ENCODE measurements at regions not wholly inside any gene's neighbourhood (a gene's known extent, or its start where the extent isn't known, plus 50 kb on each side); places are given as distances from the start of the nearest gene placed in this dataset.

DNA sequence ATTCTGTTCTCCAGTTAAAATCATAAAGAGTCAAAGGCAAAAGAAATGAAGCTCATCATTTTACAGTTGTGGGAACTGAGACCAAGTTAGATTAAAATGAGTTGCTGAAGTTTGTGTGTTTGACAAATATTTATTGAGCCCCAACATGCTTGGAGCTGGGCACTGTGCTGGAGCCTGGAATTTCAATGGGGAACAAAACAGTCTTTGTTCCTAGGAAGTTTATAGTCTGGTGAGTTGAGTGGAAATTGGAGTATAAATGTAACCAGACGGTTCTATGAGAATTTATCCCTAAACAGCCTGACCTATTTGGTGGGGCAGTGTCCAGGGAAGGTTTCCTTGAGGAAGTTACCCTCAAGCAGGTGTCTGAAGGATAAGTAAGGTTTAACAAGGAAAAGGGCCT lies 294.4 kb downstream of the PRDM2 start:
- Mint-ChIP-seq H3K9me3 (peaks cover 15% of the 10 kb centered on the region), H3K27ac (ENCODE audit: low read depth) (no peak overlapping the region), H3K4me3 (no peak overlapping the region), H3K27me3 (peaks cover 72% of the 10 kb centered on the region), H3K36me3 (ENCODE audit: insufficient read depth) (peaks cover 2% of the 10 kb centered on the region), H3K4me1 (no peaks in the 10 kb centered on the region)
- ATAC-seq (replicated peaks; ENCODE audit: extremely low read depth, poor library complexity, severe bottlenecking) (no peak), DNase-seq (ENCODE audit: low spot score in 2 of 2) (no peak)

DNA sequence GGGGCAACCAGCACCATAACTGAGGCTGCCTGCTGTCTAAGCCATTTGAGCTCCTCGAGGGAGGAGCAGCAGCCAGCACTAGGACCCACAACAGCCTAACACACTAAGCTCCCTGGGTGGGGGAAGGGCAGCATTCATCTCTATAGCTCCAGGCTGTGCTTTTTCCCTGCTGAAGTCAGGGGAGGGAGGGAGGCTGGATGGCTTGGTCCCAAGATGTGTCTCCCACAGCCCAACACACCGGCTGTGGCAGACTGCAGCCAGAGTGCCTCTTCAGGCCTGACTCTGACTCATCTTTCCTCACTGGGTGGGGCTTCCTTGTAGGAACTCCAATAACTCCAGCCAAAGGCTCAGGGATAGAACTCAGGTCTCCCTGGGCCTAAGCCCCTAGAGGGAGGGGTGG lies 296.3 kb downstream of the PRDM2 start:
- Mint-ChIP-seq H3K4me3 (no peak overlapping the region), H3K9me3 (peaks cover 24% of the 10 kb centered on the region), H3K27me3 (peaks cover 53% of the 10 kb centered on the region), H3K36me3 (ENCODE audit: insufficient read depth) (peaks cover 2% of the 10 kb centered on the region), H3K4me1 (no peaks in the 10 kb centered on the region), H3K27ac (ENCODE audit: low read depth) (no peak overlapping the region)
- DNase-seq (ENCODE audit: low spot score in 2 of 2) (no peak), ATAC-seq (replicated peaks; ENCODE audit: extremely low read depth, poor library complexity, severe bottlenecking) (no peak)

DNA sequence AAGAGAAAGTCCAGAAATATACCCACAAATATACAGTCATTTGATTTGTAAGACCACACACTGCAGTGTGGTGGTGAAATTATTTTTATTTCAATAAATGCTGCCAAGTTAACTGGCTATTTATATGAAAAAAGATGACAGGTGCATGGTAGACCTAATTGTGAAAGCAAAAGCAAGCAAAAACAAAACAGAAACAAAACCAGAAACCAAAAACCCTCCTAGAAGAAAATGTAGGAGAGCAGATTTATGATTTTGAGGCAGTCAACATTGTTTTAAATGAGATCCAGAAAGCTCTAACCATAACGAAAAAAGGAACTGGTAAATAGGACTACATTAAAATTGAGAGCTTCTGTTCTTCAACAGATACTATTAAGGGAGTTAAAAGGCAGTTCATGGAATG lies 303.6 kb downstream of the PRDM2 start:
- DNase-seq (ENCODE audit: low spot score in 2 of 2), result no peak
- peaks cover 10% of the 10 kb centered on the region for H3K27me3 Mint-ChIP-seq

DNA sequence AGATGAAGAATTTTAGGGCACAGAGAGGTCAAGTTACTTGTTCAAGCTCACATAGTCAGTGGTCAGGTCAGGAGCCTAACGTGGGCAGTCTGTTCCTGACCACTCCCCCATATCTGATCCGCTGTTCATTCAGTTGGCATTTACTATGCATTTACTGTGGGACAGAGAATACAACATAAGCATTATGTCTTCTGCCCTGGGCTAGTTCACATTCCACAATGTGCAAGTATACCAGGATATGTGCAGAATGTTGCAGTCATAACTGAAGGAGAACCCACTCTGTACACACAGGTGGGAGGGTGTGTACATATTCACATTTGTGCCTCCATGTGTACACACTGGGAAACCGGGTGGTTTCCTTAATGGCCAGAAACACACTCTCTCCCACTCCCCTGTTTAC lies 309.6 kb downstream of the PRDM2 start:
- Mint-ChIP-seq H3K27me3 (peaks cover 18% of the 10 kb centered on the region), H3K27ac (ENCODE audit: low read depth) (no peak overlapping the region), H3K9me3 (no peaks in the 10 kb centered on the region), H3K4me3 (no peak overlapping the region), H3K4me1 (no peaks in the 10 kb centered on the region), H3K36me3 (ENCODE audit: insufficient read depth) (peaks cover 2% of the 10 kb centered on the region)
- DNase-seq (ENCODE audit: low spot score in 2 of 2) (no peak), ATAC-seq (replicated peaks; ENCODE audit: extremely low read depth, poor library complexity, severe bottlenecking) (no peak)

More for the DNA sequence above, 303.6 kb downstream of the PRDM2 start:
- no peak overlapping the region for H3K4me3 Mint-ChIP-seq
- no peak overlapping the region for H3K27ac Mint-ChIP-seq (ENCODE audit: low read depth)
- H3K4me1 Mint-ChIP-seq, result no peaks in the 10 kb centered on the region
- ATAC-seq (replicated peaks; ENCODE audit: extremely low read depth, poor library complexity, severe bottlenecking), result no peak
- peaks cover 2% of the 10 kb centered on the region for H3K36me3 Mint-ChIP-seq (ENCODE audit: insufficient read depth)
- peaks cover 11% of the 10 kb centered on the region for H3K9me3 Mint-ChIP-seq

DNA sequence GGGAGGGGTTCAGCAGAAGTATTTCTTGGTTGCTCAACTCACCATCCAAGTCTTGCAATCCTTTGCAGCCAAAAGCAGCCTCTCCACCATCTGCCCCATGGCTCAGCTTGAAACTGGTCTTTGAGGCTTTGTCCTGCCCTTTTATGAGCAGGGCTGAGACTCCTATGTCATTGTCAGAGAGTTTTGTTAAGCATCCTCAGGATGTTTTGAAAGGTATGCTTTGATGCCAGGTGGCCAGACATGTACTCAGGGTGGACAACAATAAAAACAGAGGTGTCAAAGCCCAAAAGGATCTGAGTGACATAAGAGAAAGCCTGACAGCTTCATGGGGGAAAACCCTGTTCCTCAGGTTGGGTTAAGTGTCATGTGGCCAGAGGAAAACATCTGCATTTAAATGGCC lies 310.5 kb downstream of the PRDM2 start:
- H3K36me3 Mint-ChIP-seq (ENCODE audit: insufficient read depth), result peaks cover 2% of the 10 kb centered on the region
- no peak for DNase-seq (ENCODE audit: low spot score in 2 of 2)
- no peaks in the 10 kb centered on the region for H3K9me3 Mint-ChIP-seq
- no peaks in the 10 kb centered on the region for H3K4me1 Mint-ChIP-seq
- H3K27ac Mint-ChIP-seq (ENCODE audit: low read depth), result no peak overlapping the region
- no peak for ATAC-seq (replicated peaks; ENCODE audit: extremely low read depth, poor library complexity, severe bottlenecking)
- H3K4me3 Mint-ChIP-seq, result no peak overlapping the region
- H3K27me3 Mint-ChIP-seq, result peaks cover 18% of the 10 kb centered on the region

DNA sequence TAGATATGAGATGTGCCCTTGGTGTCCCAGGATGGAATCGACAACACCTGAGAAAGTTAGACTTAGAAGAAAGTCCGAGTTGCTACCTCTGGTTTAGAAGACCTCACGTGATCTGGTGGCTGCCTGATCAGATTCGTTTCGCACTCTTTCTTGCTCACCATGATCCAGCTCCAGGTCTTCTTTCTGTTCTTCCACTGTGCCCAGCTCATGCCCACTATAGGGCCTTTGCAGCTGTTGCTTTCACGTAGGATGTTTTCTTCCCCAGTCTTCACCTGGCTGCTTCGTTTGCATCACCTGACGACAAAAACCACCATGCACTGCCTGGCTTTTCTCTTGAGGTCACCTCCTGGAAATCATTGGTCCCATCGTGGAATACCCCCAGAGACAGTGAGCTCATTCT lies 311.1 kb downstream of the PRDM2 start:
- no peak for DNase-seq (ENCODE audit: low spot score in 2 of 2)
- Mint-ChIP-seq H3K36me3 (ENCODE audit: insufficient read depth) (peaks cover 2% of the 10 kb centered on the region), H3K4me3 (no peak overlapping the region), H3K27me3 (peaks cover 24% of the 10 kb centered on the region), H3K27ac (ENCODE audit: low read depth) (no peak overlapping the region), H3K9me3 (no peaks in the 10 kb centered on the region), H3K4me1 (no peaks in the 10 kb centered on the region)
- no peak for ATAC-seq (replicated peaks; ENCODE audit: extremely low read depth, poor library complexity, severe bottlenecking)

DNA sequence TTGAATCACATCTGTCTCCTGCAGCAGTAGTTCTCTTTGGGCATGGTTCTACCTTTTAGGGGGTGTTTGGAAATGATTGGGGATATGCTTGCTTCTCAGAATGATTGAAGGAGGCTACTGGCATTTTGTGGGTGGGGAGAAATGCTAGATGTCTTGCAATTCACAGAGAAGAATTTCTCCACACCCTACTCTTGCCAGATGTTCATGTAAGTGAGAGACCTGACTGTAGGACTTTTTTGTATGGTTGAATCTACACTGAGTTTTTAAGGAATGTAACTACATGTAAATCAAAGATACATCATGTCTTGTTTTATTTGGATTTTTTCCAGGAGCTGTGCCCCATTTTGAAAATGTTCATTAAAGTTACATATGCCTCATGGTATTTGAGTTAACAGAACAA lies 311.9 kb downstream of the PRDM2 start:
- Mint-ChIP-seq H3K27ac (ENCODE audit: low read depth) (no peak overlapping the region), H3K4me1 (no peaks in the 10 kb centered on the region), H3K4me3 (no peak overlapping the region), H3K9me3 (no peaks in the 10 kb centered on the region), H3K36me3 (ENCODE audit: insufficient read depth) (peaks cover 2% of the 10 kb centered on the region), H3K27me3 (peaks cover 32% of the 10 kb centered on the region)
- ATAC-seq (replicated peaks; ENCODE audit: extremely low read depth, poor library complexity, severe bottlenecking), result no peak
- no peak for DNase-seq (ENCODE audit: low spot score in 2 of 2)

DNA sequence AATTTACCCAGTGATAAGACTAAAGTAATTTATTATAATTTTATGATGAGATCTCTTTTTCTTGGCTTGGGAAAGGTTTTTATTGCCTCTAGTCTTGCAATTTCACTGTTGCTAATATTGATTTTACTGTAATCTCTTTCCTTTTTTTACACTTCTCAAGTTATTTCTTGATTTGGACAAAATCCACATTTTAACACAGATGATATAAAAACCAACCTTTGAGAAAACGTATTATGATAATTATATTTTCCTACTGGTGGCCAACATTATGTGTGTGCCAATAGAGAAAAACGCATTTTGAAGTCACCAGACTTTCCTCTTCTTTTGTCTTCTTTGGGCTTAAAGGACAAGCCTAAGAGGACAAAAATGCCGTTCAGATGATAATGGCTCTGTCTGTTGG lies 314.9 kb downstream of the PRDM2 start:
- no peaks in the 10 kb centered on the region for H3K36me3 Mint-ChIP-seq (ENCODE audit: insufficient read depth)
- H3K4me3 Mint-ChIP-seq, result no peak overlapping the region
- DNase-seq (ENCODE audit: low spot score in 2 of 2) (no peak), ATAC-seq (replicated peaks; ENCODE audit: extremely low read depth, poor library complexity, severe bottlenecking) (no peak)
- no peaks in the 10 kb centered on the region for H3K9me3 Mint-ChIP-seq
- H3K27ac Mint-ChIP-seq (ENCODE audit: low read depth), result no peak overlapping the region
- H3K4me1 Mint-ChIP-seq, result no peaks in the 10 kb centered on the region
- peaks cover 53% of the 10 kb centered on the region for H3K27me3 Mint-ChIP-seq

DNA sequence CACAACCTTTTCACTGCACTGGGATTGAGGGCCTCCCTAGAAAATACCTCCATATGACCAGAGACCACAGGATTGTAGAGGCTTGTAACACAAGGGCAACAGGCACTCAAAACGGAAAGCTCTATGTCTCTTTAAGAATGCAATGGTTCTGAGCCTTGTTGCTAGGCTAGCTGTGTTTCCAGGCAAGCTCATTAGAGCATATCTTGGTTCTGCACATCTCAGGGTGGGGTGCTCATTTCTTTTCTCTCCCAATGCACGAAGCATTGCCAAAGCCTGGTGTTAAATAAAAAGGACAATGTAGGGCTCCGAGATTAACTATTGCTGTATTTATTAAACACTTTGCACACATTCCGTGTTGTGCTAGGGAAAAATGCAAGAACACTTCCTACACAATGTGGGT lies 315.9 kb downstream of the PRDM2 start:
- DNase-seq (ENCODE audit: low spot score in 2 of 2), result no peak
- H3K4me3 Mint-ChIP-seq, result no peak overlapping the region
- no peak for ATAC-seq (replicated peaks; ENCODE audit: extremely low read depth, poor library complexity, severe bottlenecking)
- peaks cover 59% of the 10 kb centered on the region for H3K27me3 Mint-ChIP-seq
- H3K9me3 Mint-ChIP-seq, result no peaks in the 10 kb centered on the region
- H3K36me3 Mint-ChIP-seq (ENCODE audit: insufficient read depth), result no peaks in the 10 kb centered on the region
- no peaks in the 10 kb centered on the region for H3K4me1 Mint-ChIP-seq
- H3K27ac Mint-ChIP-seq (ENCODE audit: low read depth), result no peak overlapping the region

DNA sequence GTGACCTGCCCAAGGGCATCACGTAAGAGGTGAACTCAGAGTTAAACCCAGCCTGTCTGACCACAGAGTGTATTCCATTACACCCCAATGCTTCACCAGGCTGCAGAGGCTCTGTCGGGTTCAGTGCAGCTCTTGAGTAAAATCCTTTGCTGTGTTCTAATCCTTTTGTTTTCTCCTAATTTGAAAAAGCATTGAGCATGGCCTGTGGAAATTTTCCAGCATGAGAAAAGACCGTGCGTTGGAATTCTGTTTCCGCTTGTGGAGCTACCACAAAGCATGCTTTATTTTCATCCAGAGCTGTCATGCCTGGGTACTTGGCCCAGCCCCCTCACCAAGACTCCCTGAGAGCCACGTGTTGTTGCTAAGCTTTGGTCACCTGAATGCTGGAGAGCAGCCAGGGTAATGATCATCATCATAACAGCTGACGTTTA lies 317.6 kb downstream of the PRDM2 start:
- H3K9me3 Mint-ChIP-seq, result no peaks in the 10 kb centered on the region
- DNase-seq (ENCODE audit: low spot score in 2 of 2), result no peak

DNA sequence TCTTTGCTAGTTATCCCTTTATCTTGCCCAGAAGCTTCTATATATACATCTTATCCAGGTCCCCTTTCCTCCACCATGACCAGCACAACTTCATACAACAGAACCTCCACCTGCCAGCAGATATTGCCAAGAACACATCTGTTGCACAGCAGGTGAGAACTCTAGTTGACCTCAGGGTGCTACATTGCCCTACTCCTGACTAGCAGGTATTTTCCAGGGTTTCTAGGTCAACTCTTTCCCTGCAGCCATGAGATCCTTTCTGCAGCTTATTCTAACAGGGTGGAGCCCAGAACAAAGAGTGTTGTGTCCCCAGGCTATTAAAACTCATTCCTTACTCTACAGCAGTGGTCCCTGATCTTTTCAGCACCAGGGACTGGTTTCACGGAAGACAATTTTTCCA lies 319.5 kb downstream of the PRDM2 start:
- no peak for DNase-seq (ENCODE audit: low spot score in 2 of 2)
- H3K36me3 Mint-ChIP-seq (ENCODE audit: insufficient read depth), result no peaks in the 10 kb centered on the region
- no peaks in the 10 kb centered on the region for H3K4me1 Mint-ChIP-seq
- no peak overlapping the region for H3K27ac Mint-ChIP-seq (ENCODE audit: low read depth)
- peaks cover 73% of the 10 kb centered on the region for H3K27me3 Mint-ChIP-seq
- ATAC-seq (replicated peaks; ENCODE audit: extremely low read depth, poor library complexity, severe bottlenecking), result no peak
- no peak overlapping the region for H3K4me3 Mint-ChIP-seq
- no peaks in the 10 kb centered on the region for H3K9me3 Mint-ChIP-seq

More for the DNA sequence above, 317.6 kb downstream of the PRDM2 start:
- Mint-ChIP-seq H3K36me3 (ENCODE audit: insufficient read depth) (no peaks in the 10 kb centered on the region), H3K27ac (ENCODE audit: low read depth) (no peak overlapping the region), H3K4me3 (no peak overlapping the region), H3K4me1 (no peaks in the 10 kb centered on the region), H3K27me3 (peaks cover 66% of the 10 kb centered on the region)
- ATAC-seq (replicated peaks; ENCODE audit: extremely low read depth, poor library complexity, severe bottlenecking), result no peak

DNA sequence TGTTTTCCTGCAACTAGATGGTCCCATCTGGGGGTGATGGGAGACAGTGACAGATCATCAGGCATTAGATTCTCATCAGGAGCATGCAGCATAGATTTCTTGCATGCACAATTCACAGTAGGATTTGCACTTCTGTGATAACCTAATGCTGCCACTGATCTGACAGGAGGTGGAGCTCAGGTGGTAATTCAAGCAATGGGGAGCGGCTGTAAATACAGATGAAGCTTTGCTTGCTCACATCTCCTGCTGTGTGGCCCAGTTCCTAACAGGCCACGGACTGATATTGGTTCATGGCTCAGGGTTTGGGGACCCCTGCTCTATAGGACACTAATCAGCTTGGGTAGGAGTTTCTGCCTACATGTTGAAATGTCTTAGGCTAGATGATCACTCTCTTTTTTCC lies 320.0 kb downstream of the PRDM2 start:
- no peaks in the 10 kb centered on the region for H3K4me1 Mint-ChIP-seq

DNA sequence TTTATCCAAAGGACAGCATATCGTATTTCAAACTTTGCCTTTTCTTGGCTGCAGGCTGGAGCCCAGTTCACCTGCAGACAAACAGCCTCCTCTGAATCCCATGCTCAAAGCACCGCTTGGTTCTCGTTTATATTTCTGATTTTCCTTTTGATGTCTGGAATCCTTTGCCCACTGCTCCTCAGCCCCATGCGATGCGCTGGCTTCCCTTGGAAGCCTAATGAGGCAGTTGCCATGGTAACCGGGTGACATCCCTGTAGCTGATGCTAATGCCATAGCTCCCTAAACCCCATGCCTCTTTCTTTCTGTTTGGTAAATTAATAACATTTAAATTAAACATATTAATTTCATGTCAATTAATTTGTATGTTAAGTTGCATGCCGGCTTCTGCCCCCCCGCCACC lies 327.1 kb downstream of the PRDM2 start:
- peaks cover 10% of the 10 kb centered on the region for H3K9me3 Mint-ChIP-seq
- DNase-seq (ENCODE audit: low spot score in 2 of 2) (no peak), ATAC-seq (replicated peaks; ENCODE audit: extremely low read depth, poor library complexity, severe bottlenecking) (no peak)
- peaks cover 31% of the 10 kb centered on the region for H3K27me3 Mint-ChIP-seq
- no peak overlapping the region for H3K27ac Mint-ChIP-seq (ENCODE audit: low read depth)
- H3K36me3 Mint-ChIP-seq (ENCODE audit: insufficient read depth), result no peaks in the 10 kb centered on the region
- H3K4me1 Mint-ChIP-seq, result no peaks in the 10 kb centered on the region
- no peak overlapping the region for H3K4me3 Mint-ChIP-seq

More for the DNA sequence above, 320.0 kb downstream of the PRDM2 start:
- Mint-ChIP-seq H3K36me3 (ENCODE audit: insufficient read depth) (no peaks in the 10 kb centered on the region), H3K27ac (ENCODE audit: low read depth) (no peak overlapping the region), H3K27me3 (peaks cover 78% of the 10 kb centered on the region), H3K4me3 (no peak overlapping the region), H3K9me3 (no peaks in the 10 kb centered on the region)
- ATAC-seq (replicated peaks; ENCODE audit: extremely low read depth, poor library complexity, severe bottlenecking), result no peak
- DNase-seq (ENCODE audit: low spot score in 2 of 2), result no peak

DNA sequence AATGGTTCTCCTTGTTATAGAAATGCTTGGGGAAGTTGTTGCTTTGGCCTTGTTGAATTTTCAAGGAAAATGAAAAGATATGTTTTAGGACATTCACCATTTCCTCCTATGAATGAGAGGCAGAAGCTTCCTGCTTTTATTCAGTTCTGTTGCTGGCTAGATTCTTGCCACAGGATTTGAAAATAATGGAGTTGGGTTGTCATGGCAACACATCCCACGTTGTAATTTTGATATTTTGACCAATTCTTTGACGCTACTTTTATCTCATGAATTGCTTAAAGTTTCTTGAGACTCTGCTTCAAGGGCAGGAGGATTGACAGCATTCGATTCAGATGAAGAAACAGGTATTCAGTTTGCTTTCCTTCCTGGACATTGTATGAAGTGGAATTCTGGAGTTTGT lies 331.5 kb downstream of the PRDM2 start:
- H3K27ac Mint-ChIP-seq (ENCODE audit: low read depth), result no peak overlapping the region
- peaks cover 12% of the 10 kb centered on the region for H3K9me3 Mint-ChIP-seq
- no peaks in the 10 kb centered on the region for H3K4me1 Mint-ChIP-seq

More for the DNA sequence above, 331.5 kb downstream of the PRDM2 start:
- ATAC-seq (replicated peaks; ENCODE audit: extremely low read depth, poor library complexity, severe bottlenecking), result no peak
- Mint-ChIP-seq H3K4me3 (no peak overlapping the region), H3K36me3 (ENCODE audit: insufficient read depth) (peaks cover 3% of the 10 kb centered on the region), H3K27me3 (peaks cover 35% of the 10 kb centered on the region)
- DNase-seq (ENCODE audit: low spot score in 2 of 2), result no peak

Data from central memory CD8-positive, alpha-beta T cell (primary cell).